OCI-LY7 (cell line): ENCODE measurements at regions not wholly inside any gene's neighbourhood (a gene's known extent, or its start where the extent isn't known, plus 50 kb on each side); places are given as distances from the start of the nearest gene placed in this dataset.

Experiments used
- CTCF ChIP-seq: fragments of 200-600 bp; sonication (generic); conservative IDR thresholded peaks from 2 replicates; pipeline ENCODE4 v1.5.1; 2014; ENCODE audit warnings: mild to moderate bottlenecking, antibody characterized with exemption, low read length, moderate library complexity, mixed read lengths
- EZH2phosphoT487 ChIP-seq: fragments of 200-600 bp; sonication (generic); IDR thresholded peaks from 2 replicates; pipeline ENCODE4 v1.6.1; 2018; ENCODE audit warnings: low read depth, borderline replicate concordance, mild to moderate bottlenecking, mixed run types, antibody characterized with exemption, low read length, moderate library complexity, mixed read lengths

- TF ChIP-seq CTCF (no peak), EZH2phosphoT487 (no peak)
These were observed 199.3 kb upstream of the DEPDC1 start for GRCh38 chr1:68696221-68696620.
